GM10266 (cell line): ENCODE measurements at regions not wholly inside any gene's neighbourhood (a gene's known extent, or its start where the extent isn't known, plus 50 kb on each side); places are given as distances from the start of the nearest gene placed in this dataset.

Source experiments
- DNase-seq: peaks from one replicate; pipeline ENCODE4 v3.0.0; 2012; ENCODE audit errors: extremely low spot score
- CTCF ChIP-seq: IDR thresholded peaks from 2 replicates; pipeline ENCODE4 v1.5.1; 2012; ENCODE audit warnings: mild to moderate bottlenecking, low read depth; ENCODE audit not compliant: control insufficient read depth, insufficient read depth; ENCODE audit errors: missing control alignments

GRCh38 chr6:6859722-6860121 is 248.0 kb upstream of the RREB1 start:
- no peak for DNase-seq
- no peak for TF ChIP-seq CTCF

GRCh38 chr6:6860863-6861262 is 246.9 kb upstream of the RREB1 start:
- DNase-seq = no peak
- no peak for TF ChIP-seq CTCF

- DNase-seq = no peak
- no peak for TF ChIP-seq CTCF
These were observed 246.3 kb upstream of the RREB1 start for GRCh38 chr6:6861351-6861894.

- TF ChIP-seq CTCF = no peak
- no peak for DNase-seq
These were observed 245.8 kb upstream of the RREB1 start for GRCh38 chr6:6861995-6862394.

- no peak for DNase-seq
- no peak for TF ChIP-seq CTCF
These were observed 243.7 kb upstream of the RREB1 start for GRCh38 chr6:6863970-6864639.

GRCh38 chr6:6865611-6866010 is 242.2 kb upstream of the RREB1 start:
- DNase-seq = no peak
- TF ChIP-seq CTCF = no peak

GRCh38 chr6:6866656-6867403 is 240.9 kb upstream of the RREB1 start:
- DNase-seq = no peak

More at GRCh38 chr6:6866656-6867403, 240.9 kb upstream of the RREB1 start:
- no peak for TF ChIP-seq CTCF
